ENCODE measurements at regions not wholly inside any gene's neighbourhood (a gene's known extent, or its start where the extent isn't known, plus 50 kb on each side); places are given as distances from the start of the nearest gene placed in this dataset.

- no peaks in the 10 kb centered on the region for H3K4me1 ChIP-seq (ENCODE audit: low read length)
- H3K27me3 ChIP-seq (replicated peaks; ENCODE audit: insufficient read depth, low read length) = no peaks in the 10 kb centered on the region
- H3K27ac ChIP-seq (ENCODE audit: low read length) = no peak overlapping the region
- no peaks in the 10 kb centered on the region for H3K9me3 ChIP-seq (replicated peaks; ENCODE audit: insufficient read depth, low read length)
- H3K4me3 ChIP-seq (ENCODE audit: low read length) = no peak overlapping the region
- no peaks in the 10 kb centered on the region for H3K9me2 ChIP-seq (replicated peaks; ENCODE audit: insufficient read depth, low read length)
- TF ChIP-seq EZH2phosphoT487 (IDR thresholded peaks at IDR 0.05; ENCODE audit: low read length) (no peak), EZH2 (optimal IDR thresholded peaks at IDR 0.05; ENCODE audit: low read depth, low read length) (no peak), CTCF (IDR thresholded peaks at IDR 0.05; ENCODE audit: low read length) (no peak)
- no peaks in the 10 kb centered on the region for H4K20me1 ChIP-seq (ENCODE audit: insufficient read depth, low read length)
- no peaks in the 10 kb centered on the region for H3K36me3 ChIP-seq (replicated peaks; ENCODE audit: insufficient read depth, low read length)
- no peaks in the 10 kb centered on the region for H3K79me2 ChIP-seq (ENCODE audit: low read length)
- H3F3A ChIP-seq (ENCODE audit: insufficient read depth, low read length) = no peaks in the 10 kb centered on the region
- H3K4me2 ChIP-seq (ENCODE audit: low read depth, low read length) = no peak overlapping the region
- no peak for DNase-seq
- H3K9ac ChIP-seq (ENCODE audit: low read length) = no peak overlapping the region
- H2AFZ ChIP-seq (ENCODE audit: low read length) = no peak overlapping the region
Observed at GRCh38 chr1:69263921-69264391, 303.8 kb upstream of the LRRC7 start.

GRCh38 chr1:69269491-69269890 is 298.2 kb upstream of the LRRC7 start:
- Histone ChIP-seq H3K9me2 (replicated peaks; ENCODE audit: insufficient read depth, low read length) (no peaks in the 10 kb centered on the region), H2AFZ (ENCODE audit: low read length) (no peak overlapping the region), H4K20me1 (ENCODE audit: insufficient read depth, low read length) (no peaks in the 10 kb centered on the region), H3K9me3 (replicated peaks; ENCODE audit: insufficient read depth, low read length) (no peaks in the 10 kb centered on the region), H3K4me3 (ENCODE audit: low read length) (no peak overlapping the region), H3K79me2 (ENCODE audit: low read length) (no peaks in the 10 kb centered on the region), H3K27ac (ENCODE audit: low read length) (no peak overlapping the region), H3K4me1 (ENCODE audit: low read length) (no peaks in the 10 kb centered on the region), H3K4me2 (ENCODE audit: low read depth, low read length) (no peak overlapping the region), H3F3A (ENCODE audit: insufficient read depth, low read length) (no peaks in the 10 kb centered on the region), H3K27me3 (replicated peaks; ENCODE audit: insufficient read depth, low read length) (no peaks in the 10 kb centered on the region), H3K9ac (ENCODE audit: low read length) (no peak overlapping the region), H3K36me3 (replicated peaks; ENCODE audit: insufficient read depth, low read length) (no peaks in the 10 kb centered on the region)
- no peak for DNase-seq
- no peak for TF ChIP-seq EZH2phosphoT487 (IDR thresholded peaks at IDR 0.05; ENCODE audit: low read length)
- TF ChIP-seq CTCF (IDR thresholded peaks at IDR 0.05; ENCODE audit: low read length) = no peak
- no peak for TF ChIP-seq EZH2 (optimal IDR thresholded peaks at IDR 0.05; ENCODE audit: low read depth, low read length)

- Histone ChIP-seq H3K79me2 (ENCODE audit: low read length) (no peaks in the 10 kb centered on the region), H3K36me3 (replicated peaks; ENCODE audit: insufficient read depth, low read length) (no peaks in the 10 kb centered on the region), H2AFZ (ENCODE audit: low read length) (no peak overlapping the region), H3K27ac (ENCODE audit: low read length) (no peak overlapping the region), H3K9ac (ENCODE audit: low read length) (no peak overlapping the region), H3K4me1 (ENCODE audit: low read length) (no peaks in the 10 kb centered on the region), H3K4me2 (ENCODE audit: low read depth, low read length) (no peak overlapping the region), H3K9me3 (replicated peaks; ENCODE audit: insufficient read depth, low read length) (no peaks in the 10 kb centered on the region), H3K9me2 (replicated peaks; ENCODE audit: insufficient read depth, low read length) (no peaks in the 10 kb centered on the region), H3K27me3 (replicated peaks; ENCODE audit: insufficient read depth, low read length) (no peaks in the 10 kb centered on the region), H4K20me1 (ENCODE audit: insufficient read depth, low read length) (no peaks in the 10 kb centered on the region), H3F3A (ENCODE audit: insufficient read depth, low read length) (no peaks in the 10 kb centered on the region), H3K4me3 (ENCODE audit: low read length) (no peak overlapping the region)
- no peak for TF ChIP-seq CTCF (IDR thresholded peaks at IDR 0.05; ENCODE audit: low read length)
- DNase-seq = no peak
Observed at GRCh38 chr1:69271587-69272125, 296.1 kb upstream of the LRRC7 start.

Measured in MM.1S (cell line).